K562 (cell line): ENCODE measurements at regions not wholly inside any gene's neighbourhood (a gene's known extent, or its start where the extent isn't known, plus 50 kb on each side); places are given as distances from the start of the nearest gene placed in this dataset.

Experiments
- ATAC-seq: fragments of 200-7000 bp; cut with Tn5 transposase; 3 replicates; pipeline ENCODE4 v1.9.1; 2020; ENCODE audit warnings: moderate library complexity
- BruUV-seq: library from RNA; stranded (reverse); fragments of 400-500 nt; replicated peaks from 2 replicates; lab custom pipeline; 2021; lab: Mats Ljungman, UMichigan
- CTCF ChIA-PET: fragments of 300-600 bp; formaldehyde crosslinking; extraction: SDS; loops from one replicate; lab custom pipeline; 2021; ENCODE audit warnings: low intra/inter-chr PET ratio; lab: Yijun Ruan, JAX
- POLR2A ChIA-PET: fragments of 300-600, 350-650 bp; sonication (Branson Sonifier 250); formaldehyde crosslinking; extraction: SDS; loops from one replicate; lab custom pipeline; 2021; ENCODE audit warnings: antibody characterized with exemption, inconsistent platforms; lab: Yijun Ruan, JAX
- DNase-seq, 4 experiments: peaks; one replicate each; pipeline versions ENCODE4 v3.0.0 to v3.0.0-alpha.2; 2011 to 2018; ENCODE audit warnings: low spot score in 3 of 4, mixed read lengths in 3 of 4; ENCODE audit errors: extremely low read depth in 1 of 4
- FAIRE-seq: peaks from 2 replicates; lab custom pipeline; 2011; peaks lifted over from hg19 to GRCh38; lab: Jason Lieb, UNC
- H2AFZ ChIP-seq: 2 replicates; pipeline ENCODE4 v1.6.0; 2011; ENCODE audit warnings: low read depth, low read length, control low read depth, inconsistent platforms
- H3K27ac ChIP-seq: fragments of 200-600 bp; 3 replicates; pipeline ENCODE4 v1.8.0; 2011; ENCODE audit warnings: low read depth, mild to moderate bottlenecking, control low read depth, inconsistent platforms, low read length, moderate library complexity, mixed read lengths; ENCODE audit errors: extremely low read depth
- H3K27me3 ChIP-seq, 2 experiments: fragments of 300-600 bp in 1 of 2; 2 replicates in 1 of 2; 3 replicates in 1 of 2; pipeline versions ENCODE4 v1.6.0 to v1.8.0; 2011; ENCODE audit warnings: inconsistent platforms in 2 of 2, low read length in 2 of 2, mild to moderate bottlenecking in 1 of 2, mixed read lengths in 1 of 2, moderate library complexity in 1 of 2; ENCODE audit not compliant: control insufficient read depth in 2 of 2, insufficient read depth in 2 of 2
- H3K36me3 ChIP-seq: fragments of 300-600 bp; 3 replicates; pipeline ENCODE4 v1.8.0; 2011; ENCODE audit warnings: mild to moderate bottlenecking, low read length, inconsistent platforms; ENCODE audit not compliant: control insufficient read depth, insufficient read depth
- H3K4me1 ChIP-seq, 2 experiments: fragments of 200-600 bp in 1 of 2; replicated peaks in 1 of 2; 2 replicates in 1 of 2; 3 replicates in 1 of 2; pipeline versions ENCODE4 v1.5.1 to v1.8.0; 2011; ENCODE audit warnings: inconsistent platforms in 2 of 2, low read length in 2 of 2, mild to moderate bottlenecking in 1 of 2, mixed read lengths in 1 of 2, moderate library complexity in 1 of 2; ENCODE audit not compliant: control insufficient read depth in 2 of 2, insufficient read depth in 2 of 2
- H3K4me2 ChIP-seq: 2 replicates; pipeline ENCODE4 v1.6.1; 2011; ENCODE audit warnings: low read length, control low read depth, inconsistent platforms, mixed read lengths; ENCODE audit not compliant: insufficient read depth
- H3K4me3 ChIP-seq: fragments of 200-600 bp; sonication (generic), shearing (Covaris generic); 2 replicates; pipeline ENCODE4 v1.5.1; 2016; ENCODE audit warnings: control low read depth, inconsistent platforms
- H3K79me2 ChIP-seq: fragments of 200-600 bp; 3 replicates; pipeline ENCODE4 v1.8.0; 2011; ENCODE audit warnings: low read length, inconsistent platforms; ENCODE audit not compliant: control insufficient read depth, insufficient read depth
- H3K9ac ChIP-seq, 2 experiments: 2 replicates each; pipeline versions ENCODE4 v1.6.0 to v1.6.1; 2011; ENCODE audit warnings: low read depth in 2 of 2, low read length in 2 of 2, control low read depth in 1 of 2, inconsistent platforms in 1 of 2, mild to moderate bottlenecking in 1 of 2, mixed read lengths in 1 of 2; ENCODE audit not compliant: insufficient read depth in 1 of 2
- H3K9me1 ChIP-seq: one replicate; pipeline ENCODE4 v1.6.0; 2011; ENCODE audit warnings: inconsistent platforms, mild to moderate bottlenecking, low read length, moderate library complexity; ENCODE audit not compliant: control insufficient read depth, insufficient read depth
- H3K9me3 ChIP-seq: replicated peaks from 2 replicates; pipeline ENCODE4 v1.5.1; 2011; ENCODE audit warnings: low read depth, low read length, inconsistent platforms; ENCODE audit not compliant: control insufficient read depth, insufficient read depth
- H4K20me1 ChIP-seq: replicated peaks from 2 replicates; pipeline ENCODE4 v1.6.1; 2011; ENCODE audit warnings: low read length, inconsistent platforms, mixed read lengths; ENCODE audit not compliant: control insufficient read depth, insufficient read depth
- DPF2 ChIP-seq: fragments of 450-650 bp; IDR thresholded peaks from 2 replicates; pipeline ENCODE4 v1.6.1; 2016
- ELK3 ChIP-seq: fragments of 450-650 bp; formaldehyde crosslinking; IDR thresholded peaks from 2 replicates; pipeline ENCODE4 v1.4.0; 2020; ENCODE audit warnings: mild to moderate bottlenecking
- EWSR1 ChIP-seq: fragments of 450-650 bp; IDR thresholded peaks from 2 replicates; pipeline ENCODE4 v1.6.1; 2018; ENCODE audit warnings: borderline replicate concordance, mild to moderate bottlenecking, low read depth, moderate library complexity; ENCODE audit not compliant: partially characterized antibody
- GABPB2 ChIP-seq: fragments of 250-450 bp; sonication (Bioruptor Pico); conservative IDR thresholded peaks from 2 replicates; pipeline ENCODE4 v1.5.1; 2021; ENCODE audit warnings: mild to moderate bottlenecking
- GTF2F1 ChIP-seq: IDR thresholded peaks from 2 replicates; pipeline ENCODE4 v1.6.1; 2011; ENCODE audit warnings: low read depth, low read length, improper control_type of control experiment
- TAF1 ChIP-seq: IDR thresholded peaks from 2 replicates; pipeline ENCODE4 v1.6.1; 2011; ENCODE audit warnings: mild to moderate bottlenecking, low read length, moderate library complexity; ENCODE audit not compliant: insufficient read depth, control insufficient read depth, severe bottlenecking; ENCODE audit errors: extremely low read depth
- TAF9B ChIP-seq: fragments of 450-650 bp; IDR thresholded peaks from 2 replicates; pipeline ENCODE4 v1.6.1; 2018; ENCODE audit warnings: mild to moderate bottlenecking; ENCODE audit not compliant: partially characterized antibody
- TCF7L2 ChIP-seq: fragments of 150-350 bp; IDR thresholded peaks from 2 replicates; pipeline ENCODE4 v1.6.1; 2016; ENCODE audit warnings: low read depth, mild to moderate bottlenecking, low read length, moderate library complexity
- ZNF354B ChIP-seq: fragments of 250-450 bp; sonication (Bioruptor Pico); IDR thresholded peaks from 2 replicates; pipeline ENCODE4 v1.4.0; 2020
- WGBS: fragments of 100-300 bp; shearing (Covaris generic); methylation state at CpG from one replicate; pipeline ENCODE4 v1.1.6; 2016; ENCODE audit warnings: low coverage, mixed read lengths; ENCODE audit not compliant: insufficient coverage; ENCODE audit errors: missing lambda C conversion rate; 5-methylcytosine and 5-hydroxymethylcytosine counted together
- in situ Hi-C: fragments of 300-500 bp; cut with MboI; formaldehyde crosslinking; loops from 4 replicates; pipeline ENCODE4 v1.15.0; 2018; ENCODE audit warnings: inconsistent platforms, mixed read lengths
- intact Hi-C: fragments of 100-400 bp; cut with micrococcal nuclease; formaldehyde crosslinking; loops from 2 replicates; pipeline ENCODE4 v1.14.2; 2022
- TF ChIP-seq, protein P1 (sequence below): sonication (generic); formaldehyde crosslinking; IDR thresholded peaks from 2 replicates; pipeline ENCODE4 v1.8.1; 2023; ENCODE audit warnings: missing genetic modification reagents, mild to moderate bottlenecking, borderline replicate concordance
- TF ChIP-seq, protein P2 (sequence below): fragments of 250-450 bp; sonication (Bioruptor Pico); IDR thresholded peaks from 2 replicates; pipeline ENCODE4 v1.4.0; 2020
- TF ChIP-seq, protein P3 (sequence below): sonication (generic); formaldehyde crosslinking; IDR thresholded peaks from 2 replicates; pipeline ENCODE4 v1.9.0; 2022; ENCODE audit warnings: mild to moderate bottlenecking, missing genetic modification reagents

- BruUV-seq: no TSS peak
- ChIA-PET POLR2A (no interaction called here), CTCF (no interaction called here)
- Histone ChIP-seq H3K4me2 (no peak overlapping the region), H3K9me1 (no peaks in the 10 kb centered on the region), H3K9me3 (no peaks in the 10 kb centered on the region), H3K4me3 (no peak overlapping the region), H3K4me1 (no peaks in the 10 kb centered on the region), H3K36me3 (no peaks in the 10 kb centered on the region), H3K79me2 (no peaks in the 10 kb centered on the region), H2AFZ (no peak overlapping the region), H3K27ac (no peak overlapping the region), H3K27me3 (peaks cover 0 to 4% of the 10 kb centered on the region in 2 experiments; a peak in 1 of 5 replicates), H3K9ac (no peak overlapping the region), H4K20me1 (no peaks in the 10 kb centered on the region)
- in situ Hi-C loops (no loop called here), intact Hi-C loops (no loop called here)
- FAIRE-seq (no peak), ATAC-seq (no peak), DNase-seq (no peak)
- WGBS: 2% methylated on average over 7 of the region's 7 CpGs
- TF ChIP-seq, protein P1, sequence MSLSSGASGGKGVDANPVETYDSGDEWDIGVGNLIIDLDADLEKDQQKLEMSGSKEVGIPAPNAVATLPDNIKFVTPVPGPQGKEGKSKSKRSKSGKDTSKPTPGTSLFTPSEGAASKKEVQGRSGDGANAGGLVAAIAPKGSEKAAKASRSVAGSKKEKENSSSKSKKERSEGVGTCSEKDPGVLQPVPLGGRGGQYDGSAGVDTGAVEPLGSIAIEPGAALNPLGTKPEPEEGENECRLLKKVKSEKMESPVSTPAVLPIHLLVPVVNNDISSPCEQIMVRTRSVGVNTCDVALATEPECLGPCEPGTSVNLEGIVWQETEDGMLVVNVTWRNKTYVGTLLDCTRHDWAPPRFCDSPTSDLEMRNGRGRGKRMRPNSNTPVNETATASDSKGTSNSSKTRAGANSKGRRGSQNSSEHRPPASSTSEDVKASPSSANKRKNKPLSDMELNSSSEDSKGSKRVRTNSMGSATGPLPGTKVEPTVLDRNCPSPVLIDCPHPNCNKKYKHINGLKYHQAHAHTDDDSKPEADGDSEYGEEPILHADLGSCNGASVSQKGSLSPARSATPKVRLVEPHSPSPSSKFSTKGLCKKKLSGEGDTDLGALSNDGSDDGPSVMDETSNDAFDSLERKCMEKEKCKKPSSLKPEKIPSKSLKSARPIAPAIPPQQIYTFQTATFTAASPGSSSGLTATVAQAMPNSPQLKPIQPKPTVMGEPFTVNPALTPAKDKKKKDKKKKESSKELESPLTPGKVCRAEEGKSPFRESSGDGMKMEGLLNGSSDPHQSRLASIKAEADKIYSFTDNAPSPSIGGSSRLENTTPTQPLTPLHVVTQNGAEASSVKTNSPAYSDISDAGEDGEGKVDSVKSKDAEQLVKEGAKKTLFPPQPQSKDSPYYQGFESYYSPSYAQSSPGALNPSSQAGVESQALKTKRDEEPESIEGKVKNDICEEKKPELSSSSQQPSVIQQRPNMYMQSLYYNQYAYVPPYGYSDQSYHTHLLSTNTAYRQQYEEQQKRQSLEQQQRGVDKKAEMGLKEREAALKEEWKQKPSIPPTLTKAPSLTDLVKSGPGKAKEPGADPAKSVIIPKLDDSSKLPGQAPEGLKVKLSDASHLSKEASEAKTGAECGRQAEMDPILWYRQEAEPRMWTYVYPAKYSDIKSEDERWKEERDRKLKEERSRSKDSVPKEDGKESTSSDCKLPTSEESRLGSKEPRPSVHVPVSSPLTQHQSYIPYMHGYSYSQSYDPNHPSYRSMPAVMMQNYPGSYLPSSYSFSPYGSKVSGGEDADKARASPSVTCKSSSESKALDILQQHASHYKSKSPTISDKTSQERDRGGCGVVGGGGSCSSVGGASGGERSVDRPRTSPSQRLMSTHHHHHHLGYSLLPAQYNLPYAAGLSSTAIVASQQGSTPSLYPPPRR (CRISPR knock-in tag): no peak
- TF ChIP-seq TAF1 (no peak), GTF2F1 (no peak), TCF7L2 (no peak), ZNF354B (CRISPR knock-in tag) (no peak), ELK3 (CRISPR knock-in tag) (no peak), EWSR1 (no peak), DPF2 (no peak), GABPB2 (CRISPR knock-in tag) (no peak), TAF9B (no peak)
- TF ChIP-seq, protein P2, sequence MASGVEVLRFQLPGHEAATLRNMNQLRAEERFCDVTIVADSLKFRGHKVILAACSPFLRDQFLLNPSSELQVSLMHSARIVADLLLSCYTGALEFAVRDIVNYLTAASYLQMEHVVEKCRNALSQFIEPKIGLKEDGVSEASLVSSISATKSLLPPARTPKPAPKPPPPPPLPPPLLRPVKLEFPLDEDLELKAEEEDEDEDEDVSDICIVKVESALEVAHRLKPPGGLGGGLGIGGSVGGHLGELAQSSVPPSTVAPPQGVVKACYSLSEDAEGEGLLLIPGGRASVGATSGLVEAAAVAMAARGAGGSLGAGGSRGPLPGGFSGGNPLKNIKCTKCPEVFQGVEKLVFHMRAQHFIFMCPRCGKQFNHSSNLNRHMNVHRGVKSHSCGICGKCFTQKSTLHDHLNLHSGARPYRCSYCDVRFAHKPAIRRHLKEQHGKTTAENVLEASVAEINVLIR: no peak
- TF ChIP-seq, protein P3, sequence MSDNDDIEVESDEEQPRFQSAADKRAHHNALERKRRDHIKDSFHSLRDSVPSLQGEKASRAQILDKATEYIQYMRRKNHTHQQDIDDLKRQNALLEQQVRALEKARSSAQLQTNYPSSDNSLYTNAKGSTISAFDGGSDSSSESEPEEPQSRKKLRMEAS: no peak
Observed at GRCh38 chr10:78319371-78319770, 285.7 kb downstream of the RPS24 start.
